HCT116 (cell line): ENCODE measurements at regions not wholly inside any gene's neighbourhood (a gene's known extent, or its start where the extent isn't known, plus 50 kb on each side); places are given as distances from the start of the nearest gene placed in this dataset.

Source experiments
- ATAC-seq: fragments of 200-7000 bp; cut with Tn5 transposase; 2 replicates; pipeline ENCODE4 v1.9.1; 2020; ENCODE audit warnings: mild to moderate bottlenecking, moderate library complexity
- BruUV-seq: library from RNA; stranded (reverse); fragments of 400-500 nt; replicated peaks from 2 replicates; lab custom pipeline; 2021; lab: Mats Ljungman, UMichigan
- CTCF ChIA-PET: fragments of 300-600 bp; sonication (Branson Sonifier 250); formaldehyde crosslinking; loops from one replicate; lab custom pipeline; 2021; ENCODE audit warnings: antibody characterized with exemption; lab: Charles Lee
- POLR2A ChIA-PET: fragments of 300-600, 350-600 bp; sonication (Branson Sonifier 250); formaldehyde crosslinking; loops from one replicate; lab custom pipeline; 2021; ENCODE audit warnings: antibody characterized with exemption; lab: Charles Lee
- RAD21 ChIA-PET, 2 experiments: fragments of 300-600 bp; sonication (Branson Sonifier 250); formaldehyde crosslinking; loops; one replicate each; lab custom pipeline; 2023; ENCODE audit warnings: low total read pairs in 2 of 2; ENCODE audit not compliant: uncharacterized antibody in 2 of 2, unreplicated experiment in 2 of 2, low non-redundant PET in 1 of 2; lab: Charles Lee
- DNase-seq: peaks from one replicate; pipeline ENCODE4 v3.0.0-alpha.2; 2010; ENCODE audit warnings: low read depth, low spot score
- H2AFZ ChIP-seq: fragments of 200-600 bp; shearing (Covaris generic), sonication (generic); 2 replicates; pipeline ENCODE4 v1.6.1; 2017; ENCODE audit warnings: low read depth, mixed run types, mixed read lengths, antibody characterized with exemption, low read length; ENCODE audit not compliant: poor library complexity, severe bottlenecking
- H3K27ac ChIP-seq: 2 replicates; pipeline ENCODE4 v1.5.1; 2012; ENCODE audit warnings: low read depth, low read length
- H3K27me3 ChIP-seq: fragments of 200-600 bp; sonication (generic); 2 replicates; pipeline ENCODE4 v1.6.1; 2016; ENCODE audit warnings: mixed run types, low read length, mixed read lengths; ENCODE audit not compliant: insufficient read depth
- H3K36me3 ChIP-seq, 2 experiments: fragments of 200-500 bp in 1 of 2; fragments of 200-600 bp in 1 of 2; sonication (Bioruptor generic) in 1 of 2; sonication (generic) in 1 of 2; 2 replicates each; pipeline versions ENCODE4 v1.5.1 to v1.6.1; 2014 to 2016; ENCODE audit warnings: low read length in 2 of 2, inconsistent platforms in 1 of 2, mixed read lengths in 1 of 2, mixed run types in 1 of 2; ENCODE audit not compliant: insufficient read depth in 2 of 2, control insufficient read depth in 1 of 2
- H3K4me1 ChIP-seq, 2 experiments: fragments of 200-600 bp in 1 of 2; sonication (generic) in 1 of 2; 2 replicates each; pipeline versions ENCODE4 v1.5.1 to v1.6.1; 2012 to 2017; ENCODE audit warnings: low read length in 2 of 2, inconsistent platforms in 1 of 2, mild to moderate bottlenecking in 1 of 2, mixed read lengths in 1 of 2, mixed run types in 1 of 2, moderate library complexity in 1 of 2; ENCODE audit not compliant: insufficient read depth in 2 of 2, control insufficient read depth in 1 of 2
- H3K4me2 ChIP-seq: fragments of 200-600 bp; sonication (generic); 2 replicates; pipeline ENCODE4 v1.6.1; 2017; ENCODE audit warnings: mixed run types, low read length, mixed read lengths
- H3K4me3 ChIP-seq, 2 experiments: fragments of 200-600 bp in 1 of 2; sonication (generic) in 1 of 2; replicated peaks in 1 of 2; 2 replicates each; pipeline ENCODE4 v1.5.1; 2011 to 2016; ENCODE audit warnings: low read length in 2 of 2, control low read depth in 1 of 2, low read depth in 1 of 2, mild to moderate bottlenecking in 1 of 2, mixed read lengths in 1 of 2, mixed run types in 1 of 2
- H3K79me2 ChIP-seq: fragments of 200-600 bp; sonication (generic); 2 replicates; pipeline ENCODE4 v1.6.1; 2017; ENCODE audit warnings: mild to moderate bottlenecking, mixed run types, low read length, moderate library complexity, mixed read lengths; ENCODE audit not compliant: insufficient read depth
- H3K9ac ChIP-seq: fragments of 200-600 bp; sonication (generic); 2 replicates; pipeline ENCODE4 v1.6.1; 2016; ENCODE audit warnings: low read length, mixed read lengths
- H3K9me2 ChIP-seq: fragments of 200-600 bp; sonication (generic), shearing (Covaris generic); 2 replicates; pipeline ENCODE4 v1.6.1; 2017; ENCODE audit warnings: mixed run types, mild to moderate bottlenecking, moderate library complexity; ENCODE audit not compliant: insufficient read depth
- H3K9me3 ChIP-seq, 2 experiments: fragments of 200-500 bp in 1 of 2; fragments of 200-600 bp in 1 of 2; sonication (Bioruptor generic) in 1 of 2; sonication (generic) in 1 of 2; 2 replicates each; pipeline ENCODE4 v1.6.1; 2014 to 2017; ENCODE audit warnings: low read length in 2 of 2, mixed read lengths in 2 of 2, inconsistent platforms in 1 of 2, low read depth in 1 of 2, mild to moderate bottlenecking in 1 of 2, mixed run types in 1 of 2, moderate library complexity in 1 of 2; ENCODE audit not compliant: control insufficient read depth in 1 of 2, insufficient read depth in 1 of 2
- H4K20me1 ChIP-seq: fragments of 200-600 bp; sonication (generic), shearing (Covaris generic); 2 replicates; pipeline ENCODE4 v1.6.1; 2017; ENCODE audit warnings: mixed run types, mild to moderate bottlenecking, moderate library complexity; ENCODE audit not compliant: insufficient read depth
- CTCF ChIP-seq, 3 experiments: fragments of 200-600 bp in 1 of 3; sonication (generic) in 1 of 3; IDR thresholded peaks in 2 of 3; conservative IDR thresholded peaks in 1 of 3; 2 replicates each; pipeline ENCODE4 v1.5.1; 2012 to 2017; ENCODE audit warnings: low read depth in 2 of 3, low read length in 2 of 3, antibody characterized with exemption in 1 of 3, borderline replicate concordance in 1 of 3, control low read depth in 1 of 3, mild to moderate bottlenecking in 1 of 3, mixed read lengths in 1 of 3, mixed run types in 1 of 3, moderate library complexity in 1 of 3; ENCODE audit not compliant: insufficient read depth in 1 of 3
- ELF1 ChIP-seq: IDR thresholded peaks from 2 replicates; pipeline ENCODE4 v1.6.1; 2012; ENCODE audit warnings: low read depth, borderline replicate concordance
- REST ChIP-seq: IDR thresholded peaks from 2 replicates; pipeline ENCODE4 v1.6.1; 2012; ENCODE audit warnings: low read depth
- intact Hi-C: fragments of 100-400 bp; cut with micrococcal nuclease; formaldehyde crosslinking; loops from 2 replicates; pipeline ENCODE4 v1.10.0; 2022

GRCh38 chr11:82176365-82176764, 557.3 kb downstream of the FAM181B start (continued):
- no peak for TF ChIP-seq REST

GRCh38 chr11:82174610-82175009, 559.1 kb downstream of the FAM181B start:
- H4K20me1 ChIP-seq: no peaks in the 10 kb centered on the region
- ChIA-PET RAD21 (no interaction called here), POLR2A (no interaction called here), CTCF (no interaction called here)
- no peak overlapping the region for H3K9ac ChIP-seq
- no peak overlapping the region for H3K4me3 ChIP-seq
- no peaks in the 10 kb centered on the region for H3K36me3 ChIP-seq
- H3K27ac ChIP-seq: no peak overlapping the region
- H3K79me2 ChIP-seq: no peaks in the 10 kb centered on the region
- H3K9me3 ChIP-seq: peaks cover 0 to 7% of the 10 kb centered on the region in 2 experiments; a peak in 2 of 4 replicates
- H3K27me3 ChIP-seq: no peaks in the 10 kb centered on the region
- no peaks in the 10 kb centered on the region for H3K9me2 ChIP-seq
- intact Hi-C loops: no loop called here
- H2AFZ ChIP-seq: no peak overlapping the region
- no peak for DNase-seq
- H3K4me2 ChIP-seq: no peak overlapping the region
- BruUV-seq: no TSS peak
- ATAC-seq: no peak
- TF ChIP-seq ELF1 (no peak), CTCF (IDR thresholded peaks at IDR 0.05 in 2 of 3, conservative IDR thresholded peaks at IDR 0.05 in 1 of 3; ENCODE audit: borderline replicate concordance in 1 of 3, insufficient read depth in 1 of 3, low read depth in 2 of 3, low read length in 2 of 3) (peak in 2 of 3 experiments; percentile 32 to 36; a peak in 4 of 6 replicates)
- H3K4me1 ChIP-seq: no peaks in the 10 kb centered on the region
